ENCODE measurements at regions not wholly inside any gene's neighbourhood (a gene's known extent, or its start where the extent isn't known, plus 50 kb on each side); places are given as distances from the start of the nearest gene placed in this dataset.

DNA sequence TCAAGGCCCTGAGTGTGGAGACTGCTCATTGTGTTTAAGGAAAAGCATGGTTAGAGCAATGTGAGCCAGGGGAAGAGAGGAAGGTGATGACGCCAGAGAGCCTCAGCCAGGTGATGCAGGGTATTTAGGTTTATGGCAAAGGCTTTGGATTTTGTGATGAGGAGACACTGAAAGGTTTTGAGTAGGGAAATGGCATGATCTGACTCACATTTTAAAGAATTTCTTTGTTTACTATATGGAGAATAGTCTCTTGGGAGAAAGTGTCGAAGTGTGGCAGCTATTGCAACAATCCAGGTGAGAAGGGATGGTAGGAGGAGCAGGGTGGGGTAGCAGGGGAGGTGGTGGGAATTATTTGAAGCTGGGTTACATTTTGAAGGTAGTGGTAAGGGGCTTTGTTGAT is 293.4 kb upstream of the IGFBP7 start:
- TF ChIP-seq, protein P1, sequence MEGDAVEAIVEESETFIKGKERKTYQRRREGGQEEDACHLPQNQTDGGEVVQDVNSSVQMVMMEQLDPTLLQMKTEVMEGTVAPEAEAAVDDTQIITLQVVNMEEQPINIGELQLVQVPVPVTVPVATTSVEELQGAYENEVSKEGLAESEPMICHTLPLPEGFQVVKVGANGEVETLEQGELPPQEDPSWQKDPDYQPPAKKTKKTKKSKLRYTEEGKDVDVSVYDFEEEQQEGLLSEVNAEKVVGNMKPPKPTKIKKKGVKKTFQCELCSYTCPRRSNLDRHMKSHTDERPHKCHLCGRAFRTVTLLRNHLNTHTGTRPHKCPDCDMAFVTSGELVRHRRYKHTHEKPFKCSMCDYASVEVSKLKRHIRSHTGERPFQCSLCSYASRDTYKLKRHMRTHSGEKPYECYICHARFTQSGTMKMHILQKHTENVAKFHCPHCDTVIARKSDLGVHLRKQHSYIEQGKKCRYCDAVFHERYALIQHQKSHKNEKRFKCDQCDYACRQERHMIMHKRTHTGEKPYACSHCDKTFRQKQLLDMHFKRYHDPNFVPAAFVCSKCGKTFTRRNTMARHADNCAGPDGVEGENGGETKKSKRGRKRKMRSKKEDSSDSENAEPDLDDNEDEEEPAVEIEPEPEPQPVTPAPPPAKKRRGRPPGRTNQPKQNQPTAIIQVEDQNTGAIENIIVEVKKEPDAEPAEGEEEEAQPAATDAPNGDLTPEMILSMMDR (IDR thresholded peaks at IDR 0.05; ENCODE audit: poor library complexity, severe bottlenecking), result no peak
- no peak for TF ChIP-seq TAF1 (IDR thresholded peaks at IDR 0.05; ENCODE audit: low read depth)
- no peak for TF ChIP-seq POLR2AphosphoS5 (IDR thresholded peaks at IDR 0.05)
